AG09319 (cell line): ENCODE measurements at regions not wholly inside any gene's neighbourhood (a gene's known extent, or its start where the extent isn't known, plus 50 kb on each side); places are given as distances from the start of the nearest gene placed in this dataset.
"Not testable (repeated sequence)": the region's sequence is repeated elsewhere in the genome, so short reads cannot be mapped to it uniquely, and the experiment has no call there.

Experiments used
- DNase-seq: peaks from one replicate; pipeline ENCODE4 v3.0.0-alpha.2; 2010; ENCODE audit warnings: low read depth; ENCODE audit errors: extremely low read depth
- CTCF ChIP-seq: IDR thresholded peaks from 2 replicates; pipeline ENCODE4 v1.5.1; 2011; ENCODE audit warnings: low read depth, mild to moderate bottlenecking, inconsistent platforms, low read length, moderate library complexity

- no peak for TF ChIP-seq CTCF
- no peak for DNase-seq
Measured at GRCh38 chrX:98296129-98296528, 1412.4 kb downstream of the RPA4 start.

- no peak for TF ChIP-seq CTCF
- DNase-seq, result no peak
Measured at GRCh38 chrX:98299785-98300184, 1416.1 kb downstream of the RPA4 start.

- not testable (repeated sequence) for DNase-seq
Measured at GRCh38 chrX:98300536-98300935, 1416.8 kb downstream of the RPA4 start.

- TF ChIP-seq CTCF, result no peak
- no peak for DNase-seq
Measured at GRCh38 chrX:98331407-98331806, 1447.7 kb downstream of the RPA4 start.

GRCh38 chrX:98338544-98338943, 1454.8 kb downstream of the RPA4 start:
- TF ChIP-seq CTCF, result no peak

GRCh38 chrX:98350940-98351339, 1467.2 kb downstream of the RPA4 start:
- no peak for TF ChIP-seq CTCF
- DNase-seq, result no peak

More at GRCh38 chrX:98338544-98338943, 1454.8 kb downstream of the RPA4 start:
- no peak for DNase-seq

- no peak for DNase-seq
- no peak for TF ChIP-seq CTCF
Measured at GRCh38 chrX:98357146-98357545, 1473.4 kb downstream of the RPA4 start.

- DNase-seq, result no peak
- TF ChIP-seq CTCF, result no peak
Measured at GRCh38 chrX:98362630-98363029, 1478.9 kb downstream of the RPA4 start.
